ENCODE measurements at regions not wholly inside any gene's neighbourhood (a gene's known extent, or its start where the extent isn't known, plus 50 kb on each side); places are given as distances from the start of the nearest gene placed in this dataset.

GRCh38 chr13:83272076-83272475 is 610.2 kb downstream of the SLITRK1 start:
- Histone ChIP-seq H3K9me3 (ENCODE audit: control insufficient read depth, insufficient read depth, low read length) (no peaks in the 10 kb centered on the region), H2BK20ac (ENCODE audit: low read depth, low read length) (no peak overlapping the region), H3K14ac (replicated peaks; ENCODE audit: low read depth, low read length) (no peak overlapping the region), H2AK9ac (replicated peaks; ENCODE audit: low read depth, low read length, poor library complexity) (no peak overlapping the region), H3K4me1 (ENCODE audit: control insufficient read depth, insufficient read depth, low read length) (peaks cover 5% of the 10 kb centered on the region; the same call in 1 of the 2 replicates), H3K79me1 (ENCODE audit: low read depth in 1 of 2, low read length in 2 of 2) (no peaks in the 10 kb centered on the region), H4K91ac (ENCODE audit: insufficient read depth, low read depth, low read length) (no peak overlapping the region), H4K8ac (ENCODE audit: low read depth in 2 of 2, low read length in 2 of 2) (0 out of 4 replicates have a peak overlapping the region, but pooled peaks of 1 of the 2 experiments have one; percentile 21), H3K18ac (ENCODE audit: low read depth, low read length) (no peak overlapping the region), H3K27me3 (ENCODE audit: control insufficient read depth, insufficient read depth, low read length) (no peaks in the 10 kb centered on the region), H3K9me1 (ENCODE audit: insufficient read depth, low read length) (no peaks in the 10 kb centered on the region), H2AK5ac (ENCODE audit: low read depth, low read length) (no peak overlapping the region), H3K27ac (ENCODE audit: insufficient read depth, low read length) (no peak overlapping the region), H2AFZ (replicated peaks; ENCODE audit: low read length, poor library complexity) (no peak overlapping the region), H2BK15ac (ENCODE audit: low read depth, low read length) (no peak overlapping the region), H3K23ac (ENCODE audit: low read depth, low read length) (no peak overlapping the region), H3K36me3 (ENCODE audit: control insufficient read depth, insufficient read depth, low read length) (no peaks in the 10 kb centered on the region), H3K4ac (ENCODE audit: low read depth, low read length) (no peak overlapping the region), H3K4me2 (ENCODE audit: low read depth, low read length) (no peak overlapping the region), H2BK5ac (ENCODE audit: low read depth, low read length, poor library complexity, severe bottlenecking) (peak overlapping the region; percentile 65), H4K20me1 (ENCODE audit: insufficient read depth, low read length) (no peaks in the 10 kb centered on the region), H3K9ac (ENCODE audit: low read depth, low read length) (no peak overlapping the region), H3K56ac (ENCODE audit: extremely low read depth, insufficient read depth, low read length) (no peak overlapping the region), H3K4me3 (ENCODE audit: insufficient read depth, low read depth, low read length) (no peak overlapping the region), H2BK120ac (ENCODE audit: low read depth, low read length) (peak overlapping the region; percentile 54; the same call in 1 of the 2 replicates), H4K5ac (ENCODE audit: low read depth, low read length) (no peak overlapping the region)
- dilution Hi-C loops (cut with HindIII; ENCODE audit: low sequenced_read_pairs, unreplicated experiment): no loop called here
- no peak for TF ChIP-seq MAFK (IDR thresholded peaks at IDR 0.05; ENCODE audit: low read depth, low read length)
- TF ChIP-seq MAZ (IDR thresholded peaks at IDR 0.05; ENCODE audit: borderline replicate concordance, low read depth, low read length): no peak
- TF ChIP-seq MXI1 (IDR thresholded peaks at IDR 0.05; ENCODE audit: borderline replicate concordance, low read depth, low read length): no peak
- no peak for TF ChIP-seq SMC3 (IDR thresholded peaks at IDR 0.05; ENCODE audit: low read depth, low read length)
- TF ChIP-seq RCOR1 (IDR thresholded peaks at IDR 0.05; ENCODE audit: insufficient replicate concordance, low read length): no peak
- TF ChIP-seq CHD1 (IDR thresholded peaks at IDR 0.05; ENCODE audit: low read depth, low read length): no peak
- no peak for TF ChIP-seq ELK1 (IDR thresholded peaks at IDR 0.05; ENCODE audit: borderline replicate concordance, low read depth, low read length)
- no peak for TF ChIP-seq CEBPB (IDR thresholded peaks at IDR 0.05; ENCODE audit: low read depth, low read length)
- no peak for TF ChIP-seq FOS (IDR thresholded peaks at IDR 0.05; ENCODE audit: low read depth, low read length)
- TF ChIP-seq CTCF (conservative IDR thresholded peaks at IDR 0.05; ENCODE audit: low read depth, low read length): no peak
- no peak for TF ChIP-seq BHLHE40 (IDR thresholded peaks at IDR 0.05; ENCODE audit: low read depth, low read length)
- TF ChIP-seq RAD21 (IDR thresholded peaks at IDR 0.05; ENCODE audit: low read length): no peak
- TF ChIP-seq POLR2A (IDR thresholded peaks at IDR 0.05; ENCODE audit: low read depth, low read length): no peak
- TF ChIP-seq NFE2L2 (IDR thresholded peaks at IDR 0.05; ENCODE audit: low read depth, low read length): no peak
- no peak for TF ChIP-seq USF2 (IDR thresholded peaks at IDR 0.05; ENCODE audit: low read depth, low read length)
- TF ChIP-seq RFX5 (IDR thresholded peaks at IDR 0.05; ENCODE audit: low read depth, low read length): no peak
- POLR2A ChIA-PET (ENCODE audit: unreplicated experiment): no interaction called here
- CTCF ChIA-PET: interaction anchor here (0.6 kb wide), 1 partner anchor 881 kb away, joined by 6 read pairs; no protein-coding TSS in a partner anchor
- intact Hi-C loops (cut with micrococcal nuclease): no loop called here
- WGBS, 2 experiments (ENCODE audit: extremely low coverage in 2 of 2, insufficient read length in 1 of 2): no CpG with 5 or more reads among the region's 1 CpG
- ATAC-seq (ENCODE audit: low read depth) (no peak), DNase-seq (no peak)
- in situ Hi-C loops (cut with MboI; ENCODE audit: low sequenced_read_pairs): no loop called here
- no TSS peak for BruUV-seq (replicated peaks)

Measured in IMR-90 (cell line).